HG02840 (cell line): ENCODE measurements at regions not wholly inside any gene's neighbourhood (a gene's known extent, or its start where the extent isn't known, plus 50 kb on each side); places are given as distances from the start of the nearest gene placed in this dataset.
"Not testable (repeated sequence)": the region's sequence is repeated elsewhere in the genome, so short reads cannot be mapped to it uniquely, and the experiment has no call there.

Experiments
- ATAC-seq: cut with Tn5 transposase; IDR thresholded peaks from one replicate; pipeline ENCODE4 v1.9.1; 2021; ENCODE audit warnings: mild to moderate bottlenecking, moderate library complexity, moderate number of reproducible peaks; ENCODE audit not compliant: unreplicated experiment, low FRiP score

GRCh38 chr2:31739161-31739560, 158.4 kb upstream of the SRD5A2 start:
- no peak for ATAC-seq

- no peak for ATAC-seq
Observed at GRCh38 chr2:31736695-31737454, 156.1 kb upstream of the SRD5A2 start.

- no peak for ATAC-seq
Observed at GRCh38 chr2:31735716-31736115, 155.0 kb upstream of the SRD5A2 start.

- ATAC-seq, result no peak
Observed at GRCh38 chr2:31729442-31730092, 148.8 kb upstream of the SRD5A2 start.

- no peak for ATAC-seq
Observed at GRCh38 chr2:31729065-31729439, 148.3 kb upstream of the SRD5A2 start.

- no peak for ATAC-seq
Observed at GRCh38 chr2:31728406-31729064, 147.8 kb upstream of the SRD5A2 start.

- ATAC-seq, result no peak
Observed at GRCh38 chr2:31726457-31726856, 145.7 kb upstream of the SRD5A2 start.

- no peak for ATAC-seq
Observed at GRCh38 chr2:31725444-31725843, 144.7 kb upstream of the SRD5A2 start.

GRCh38 chr2:31711737-31712136, 131.0 kb upstream of the SRD5A2 start:
- no peak for ATAC-seq

- ATAC-seq, result no peak
Observed at GRCh38 chr2:31710121-31710520, 129.4 kb upstream of the SRD5A2 start.

GRCh38 chr2:31707992-31708391, 127.3 kb upstream of the SRD5A2 start:
- no peak for ATAC-seq

GRCh38 chr2:31704561-31705212, 123.9 kb upstream of the SRD5A2 start:
- no peak for ATAC-seq

GRCh38 chr2:31703253-31703652, 122.5 kb upstream of the SRD5A2 start:
- no peak for ATAC-seq

- ATAC-seq, result no peak
Observed at GRCh38 chr2:31698722-31699121, 118.0 kb upstream of the SRD5A2 start.

- no peak for ATAC-seq
Observed at GRCh38 chr2:31696068-31696467, 115.3 kb upstream of the SRD5A2 start.

GRCh38 chr2:31694444-31694843, 113.7 kb upstream of the SRD5A2 start:
- ATAC-seq, result no peak

GRCh38 chr2:31693882-31694281, 113.1 kb upstream of the SRD5A2 start:
- no peak for ATAC-seq

- no peak for ATAC-seq
Observed at GRCh38 chr2:31688282-31688681, 107.5 kb upstream of the SRD5A2 start.

GRCh38 chr2:31683506-31683905, 102.8 kb upstream of the SRD5A2 start:
- ATAC-seq, result not testable (repeated sequence)

GRCh38 chr2:31675485-31675901, 94.8 kb upstream of the SRD5A2 start:
- ATAC-seq, result no peak

GRCh38 chr2:31674446-31674845, 93.7 kb upstream of the SRD5A2 start:
- ATAC-seq, result no peak
